HG03439 (cell line): ENCODE measurements at regions not wholly inside any gene's neighbourhood (a gene's known extent, or its start where the extent isn't known, plus 50 kb on each side); places are given as distances from the start of the nearest gene placed in this dataset.

Source experiments
- ATAC-seq: cut with Tn5 transposase; IDR thresholded peaks from one replicate; pipeline ENCODE4 v1.9.1; 2021; ENCODE audit warnings: mild to moderate bottlenecking, moderate library complexity; ENCODE audit not compliant: unreplicated experiment

- ATAC-seq, result no peak
Observed at GRCh38 chr2:22281033-22281432, 1103.9 kb upstream of the KLHL29 start.

- ATAC-seq, result no peak
Observed at GRCh38 chr2:22282220-22282619, 1102.8 kb upstream of the KLHL29 start.

- no peak for ATAC-seq
Observed at GRCh38 chr2:22282916-22283315, 1102.1 kb upstream of the KLHL29 start.

- no peak for ATAC-seq
Observed at GRCh38 chr2:22283436-22283835, 1101.5 kb upstream of the KLHL29 start.

GRCh38 chr2:22290302-22290701, 1094.7 kb upstream of the KLHL29 start:
- no peak for ATAC-seq

- ATAC-seq, result no peak
Observed at GRCh38 chr2:22290909-22291473, 1094.0 kb upstream of the KLHL29 start.

GRCh38 chr2:22301228-22301627, 1083.8 kb upstream of the KLHL29 start:
- no peak for ATAC-seq

- no peak for ATAC-seq
Observed at GRCh38 chr2:22326250-22326649, 1058.7 kb upstream of the KLHL29 start.

- ATAC-seq, result no peak
Observed at GRCh38 chr2:22329211-22330154, 1055.5 kb upstream of the KLHL29 start.

- no peak for ATAC-seq
Observed at GRCh38 chr2:22336414-22336813, 1048.6 kb upstream of the KLHL29 start.

GRCh38 chr2:22340716-22341115, 1044.3 kb upstream of the KLHL29 start:
- no peak for ATAC-seq

- ATAC-seq, result no peak
Observed at GRCh38 chr2:22347306-22347705, 1037.7 kb upstream of the KLHL29 start.

GRCh38 chr2:22350621-22351020, 1034.4 kb upstream of the KLHL29 start:
- no peak for ATAC-seq

- no peak for ATAC-seq
Observed at GRCh38 chr2:22355816-22356433, 1029.1 kb upstream of the KLHL29 start.

GRCh38 chr2:22359071-22359672, 1025.8 kb upstream of the KLHL29 start:
- no peak for ATAC-seq

GRCh38 chr2:22360735-22361374, 1024.1 kb upstream of the KLHL29 start:
- ATAC-seq, result no peak

- no peak for ATAC-seq
Observed at GRCh38 chr2:22361571-22361970, 1023.4 kb upstream of the KLHL29 start.

- no peak for ATAC-seq
Observed at GRCh38 chr2:22375096-22375495, 1009.9 kb upstream of the KLHL29 start.

GRCh38 chr2:22377268-22377667, 1007.7 kb upstream of the KLHL29 start:
- ATAC-seq, result no peak

GRCh38 chr2:22382479-22383169, 1002.4 kb upstream of the KLHL29 start:
- ATAC-seq, result no peak
